Endothelial cell of umbilical vein (primary cell): ENCODE measurements at regions not wholly inside any gene's neighbourhood (a gene's known extent, or its start where the extent isn't known, plus 50 kb on each side); places are given as distances from the start of the nearest gene placed in this dataset.

ENCODE experiments used
- BruUV-seq: library from RNA; stranded (reverse); fragments of 400-500 nt; replicated peaks from 2 replicates; lab custom pipeline; 2021; lab: Mats Ljungman, UMichigan
- CTCF ChIA-PET: fragments of 300-600, 350-600 bp; sonication (Branson Sonifier 250); formaldehyde crosslinking; loops from one replicate; lab custom pipeline; 2021; ENCODE audit warnings: antibody characterized with exemption, inconsistent platforms; lab: Charles Lee
- POLR2A ChIA-PET: fragments of 300-600, 350-600 bp; sonication (Branson Sonifier 250); formaldehyde crosslinking; loops from one replicate; lab custom pipeline; 2021; ENCODE audit warnings: antibody characterized with exemption, inconsistent platforms; lab: Charles Lee
- DNase-seq: peaks from one replicate; pipeline ENCODE4 v3.0.0-alpha.2; 2011; ENCODE audit warnings: low read depth, low spot score
- FAIRE-seq: peaks from 2 replicates; lab custom pipeline; 2011; peaks lifted over from hg19 to GRCh38; lab: Jason Lieb, UNC
- H2AFZ ChIP-seq: 2 replicates; pipeline ENCODE4 v1.6.0; 2012; ENCODE audit warnings: low read depth, low read length, control low read depth, inconsistent platforms
- H3K27ac ChIP-seq: 2 replicates; pipeline ENCODE4 v1.5.1; 2011; ENCODE audit warnings: low read depth, mild to moderate bottlenecking, control low read depth, low read length, moderate library complexity; ENCODE audit not compliant: insufficient read depth
- H3K27me3 ChIP-seq, 2 experiments: 2 replicates each; pipeline versions ENCODE4 v1.6.0 to v1.6.1; 2011; ENCODE audit warnings: low read length in 2 of 2, mixed read lengths in 1 of 2; ENCODE audit not compliant: control insufficient read depth in 2 of 2, insufficient read depth in 2 of 2
- H3K36me3 ChIP-seq, 2 experiments: 2 replicates in 1 of 2; 3 replicates in 1 of 2; pipeline ENCODE4 v1.5.1; 2011; ENCODE audit warnings: low read length in 2 of 2, mild to moderate bottlenecking in 1 of 2, moderate library complexity in 1 of 2; ENCODE audit not compliant: control insufficient read depth in 2 of 2, insufficient read depth in 2 of 2; ENCODE audit errors: extremely low read depth in 1 of 2
- H3K4me1 ChIP-seq: 3 replicates; pipeline ENCODE4 v1.5.1; 2011; ENCODE audit warnings: mild to moderate bottlenecking, low read length; ENCODE audit not compliant: control insufficient read depth, insufficient read depth; ENCODE audit errors: extremely low read depth
- H3K4me2 ChIP-seq: 2 replicates; pipeline ENCODE4 v1.6.1; 2011; ENCODE audit warnings: low read length, control low read depth, mixed read lengths; ENCODE audit not compliant: insufficient read depth
- H3K4me3 ChIP-seq, 3 experiments: fragments of 200-600 bp in 1 of 3; sonication (generic), shearing (Covaris generic) in 1 of 3; replicated peaks in 1 of 3; 2 replicates each; pipeline ENCODE4 v1.5.1; 2011 to 2016; ENCODE audit warnings: control low read depth in 3 of 3, low read length in 3 of 3, mild to moderate bottlenecking in 2 of 3, inconsistent platforms in 1 of 3, low read depth in 1 of 3, moderate library complexity in 1 of 3; ENCODE audit not compliant: insufficient read depth in 1 of 3
- H3K79me2 ChIP-seq: 2 replicates; pipeline ENCODE4 v1.6.0; 2012; ENCODE audit warnings: low read length, inconsistent platforms; ENCODE audit not compliant: control insufficient read depth, insufficient read depth
- H3K9ac ChIP-seq: replicated peaks from 2 replicates; pipeline ENCODE3; 2011; ENCODE audit warnings: low read length, control low read depth; ENCODE audit not compliant: insufficient read depth; ENCODE audit errors: extremely low read depth
- H3K9me1 ChIP-seq: replicated peaks from 3 replicates; pipeline ENCODE4 v1.6.0; 2011; ENCODE audit warnings: mild to moderate bottlenecking, low read length; ENCODE audit not compliant: control insufficient read depth, insufficient read depth; ENCODE audit errors: extremely low read depth
- H3K9me3 ChIP-seq: replicated peaks from 2 replicates; pipeline ENCODE4 v1.5.1; 2012; ENCODE audit warnings: low read length, inconsistent platforms; ENCODE audit not compliant: control insufficient read depth, insufficient read depth
- H4K20me1 ChIP-seq: replicated peaks from 2 replicates; pipeline ENCODE3; 2011; ENCODE audit warnings: mild to moderate bottlenecking, low read length; ENCODE audit not compliant: control insufficient read depth, insufficient read depth; ENCODE audit errors: extremely low read depth
- CTCF ChIP-seq, 2 donors: IDR thresholded peaks; 1 replicate in 1 of 2; 2 replicates in 1 of 2; pipeline ENCODE4 v1.5.1; 2011; ENCODE audit warnings: low read length in 2 of 2, mild to moderate bottlenecking in 2 of 2, moderate library complexity in 2 of 2, control low read depth in 1 of 2, inconsistent platforms in 1 of 2, low read depth in 1 of 2; ENCODE audit not compliant: insufficient read depth in 1 of 2; ENCODE audit errors: extremely low read depth in 1 of 2
- FOS ChIP-seq: IDR thresholded peaks from 2 replicates; pipeline ENCODE4 v1.6.1; 2011; ENCODE audit warnings: mild to moderate bottlenecking, low read length, moderate library complexity, borderline replicate concordance; ENCODE audit not compliant: insufficient read depth
- GATA2 ChIP-seq: IDR thresholded peaks from 2 replicates; pipeline ENCODE4 v1.7.0; 2011; ENCODE audit warnings: low read depth, mild to moderate bottlenecking, moderate library complexity, mixed read lengths, low read length; ENCODE audit not compliant: insufficient read length, insufficient read depth
- JUN ChIP-seq: IDR thresholded peaks from 2 replicates; pipeline ENCODE4 v1.6.1; 2011; ENCODE audit warnings: borderline replicate concordance, low read depth; ENCODE audit not compliant: insufficient read length, insufficient read depth
- MAX ChIP-seq: IDR thresholded peaks from 2 replicates; pipeline ENCODE4 v1.6.1; 2011; ENCODE audit not compliant: insufficient read depth, insufficient read length
- MYC ChIP-seq: IDR thresholded peaks from one replicate; pipeline ENCODE4 v1.6.1; 2011; ENCODE audit warnings: mild to moderate bottlenecking, low read depth, low read length
- POLR2A ChIP-seq: IDR thresholded peaks from 2 replicates; pipeline ENCODE4 v1.6.1; 2012; ENCODE audit warnings: low read depth, mild to moderate bottlenecking, control low read depth, low read length
- dilution Hi-C: fragments of 300-500 bp; cut with MboI; formaldehyde crosslinking; loops from one replicate; pipeline ENCODE4 v1.15.0; 2019; ENCODE audit warnings: low sequenced_read_pairs; ENCODE audit not compliant: extremely low pct_ligation_motif_present
- intact Hi-C: fragments of 100-400 bp; cut with micrococcal nuclease; formaldehyde crosslinking; loops from one replicate; pipeline ENCODE4 v1.10.0; 2022

- Histone ChIP-seq H3K9me3 (no peaks in the 10 kb centered on the region), H4K20me1 (no peaks in the 10 kb centered on the region), H3K79me2 (no peaks in the 10 kb centered on the region), H3K4me3 (no peak overlapping the region), H3K4me2 (no peak overlapping the region), H3K9me1 (no peaks in the 10 kb centered on the region), H2AFZ (no peak overlapping the region), H3K4me1 (no peaks in the 10 kb centered on the region), H3K9ac (no peak overlapping the region), H3K27ac (no peak overlapping the region), H3K36me3 (no peaks in the 10 kb centered on the region), H3K27me3 (no peaks in the 10 kb centered on the region)
- intact Hi-C loops (no loop called here), dilution Hi-C loops (no loop called here)
- no TSS peak for BruUV-seq
- DNase-seq (no peak), FAIRE-seq (no peak)
- ChIA-PET CTCF (interaction anchor here (0.5 to 1.8 kb wide), 3 partner anchors 243 to 867 kb away, joined by 3 to 9 read pairs (median 3); no protein-coding TSS in a partner anchor), POLR2A (no interaction called here)
- TF ChIP-seq FOS = no peak
- no peak for TF ChIP-seq JUN
- no peak for TF ChIP-seq MYC
- no peak for TF ChIP-seq MAX
- no peak for TF ChIP-seq POLR2A
- TF ChIP-seq CTCF (IDR thresholded peaks at IDR 0.05; ENCODE audit: extremely low read depth in 1 of 2, insufficient read depth in 1 of 2, low read depth in 1 of 2, low read length in 2 of 2) = no peak
- TF ChIP-seq GATA2 = no peak
These were observed 619.5 kb downstream of the MATN1 start for GRCh38 chr1:30103708-30104411.
